K562 (cell line): ENCODE measurements at regions not wholly inside any gene's neighbourhood (a gene's known extent, or its start where the extent isn't known, plus 50 kb on each side); places are given as distances from the start of the nearest gene placed in this dataset.
"Not testable (repeated sequence)": the region's sequence is repeated elsewhere in the genome, so short reads cannot be mapped to it uniquely, and the experiment has no call there.

Experiments
- ATAC-seq: fragments of 200-7000 bp; cut with Tn5 transposase; 3 replicates; pipeline ENCODE4 v1.9.1; 2020; ENCODE audit warnings: moderate library complexity
- BruUV-seq: library from RNA; stranded (reverse); fragments of 400-500 nt; replicated peaks from 2 replicates; lab custom pipeline; 2021; lab: Mats Ljungman, UMichigan
- CTCF ChIA-PET: fragments of 300-600 bp; formaldehyde crosslinking; extraction: SDS; loops from one replicate; lab custom pipeline; 2021; ENCODE audit warnings: low intra/inter-chr PET ratio; lab: Yijun Ruan, JAX
- POLR2A ChIA-PET: fragments of 300-600, 350-650 bp; sonication (Branson Sonifier 250); formaldehyde crosslinking; extraction: SDS; loops from one replicate; lab custom pipeline; 2021; ENCODE audit warnings: antibody characterized with exemption, inconsistent platforms; lab: Yijun Ruan, JAX
- DNase-seq, 4 experiments: peaks; one replicate each; pipeline versions ENCODE4 v3.0.0 to v3.0.0-alpha.2; 2011 to 2018; ENCODE audit warnings: low spot score in 3 of 4, mixed read lengths in 3 of 4; ENCODE audit errors: extremely low read depth in 1 of 4
- FAIRE-seq: peaks from 2 replicates; lab custom pipeline; 2011; peaks lifted over from hg19 to GRCh38; lab: Jason Lieb, UNC
- H2AFZ ChIP-seq: 2 replicates; pipeline ENCODE4 v1.6.0; 2011; ENCODE audit warnings: low read depth, low read length, control low read depth, inconsistent platforms
- H3K27ac ChIP-seq: fragments of 200-600 bp; 3 replicates; pipeline ENCODE4 v1.8.0; 2011; ENCODE audit warnings: low read depth, mild to moderate bottlenecking, control low read depth, inconsistent platforms, low read length, moderate library complexity, mixed read lengths; ENCODE audit errors: extremely low read depth
- H3K27me3 ChIP-seq, 2 experiments: fragments of 300-600 bp in 1 of 2; 2 replicates in 1 of 2; 3 replicates in 1 of 2; pipeline versions ENCODE4 v1.6.0 to v1.8.0; 2011; ENCODE audit warnings: inconsistent platforms in 2 of 2, low read length in 2 of 2, mild to moderate bottlenecking in 1 of 2, mixed read lengths in 1 of 2, moderate library complexity in 1 of 2; ENCODE audit not compliant: control insufficient read depth in 2 of 2, insufficient read depth in 2 of 2
- H3K36me3 ChIP-seq: fragments of 300-600 bp; 3 replicates; pipeline ENCODE4 v1.8.0; 2011; ENCODE audit warnings: mild to moderate bottlenecking, low read length, inconsistent platforms; ENCODE audit not compliant: control insufficient read depth, insufficient read depth
- H3K4me1 ChIP-seq, 2 experiments: fragments of 200-600 bp in 1 of 2; replicated peaks in 1 of 2; 2 replicates in 1 of 2; 3 replicates in 1 of 2; pipeline versions ENCODE4 v1.5.1 to v1.8.0; 2011; ENCODE audit warnings: inconsistent platforms in 2 of 2, low read length in 2 of 2, mild to moderate bottlenecking in 1 of 2, mixed read lengths in 1 of 2, moderate library complexity in 1 of 2; ENCODE audit not compliant: control insufficient read depth in 2 of 2, insufficient read depth in 2 of 2
- H3K4me2 ChIP-seq: 2 replicates; pipeline ENCODE4 v1.6.1; 2011; ENCODE audit warnings: low read length, control low read depth, inconsistent platforms, mixed read lengths; ENCODE audit not compliant: insufficient read depth
- H3K4me3 ChIP-seq: fragments of 200-600 bp; sonication (generic), shearing (Covaris generic); 2 replicates; pipeline ENCODE4 v1.5.1; 2016; ENCODE audit warnings: control low read depth, inconsistent platforms
- H3K79me2 ChIP-seq: fragments of 200-600 bp; 3 replicates; pipeline ENCODE4 v1.8.0; 2011; ENCODE audit warnings: low read length, inconsistent platforms; ENCODE audit not compliant: control insufficient read depth, insufficient read depth
- H3K9ac ChIP-seq, 2 experiments: 2 replicates each; pipeline versions ENCODE4 v1.6.0 to v1.6.1; 2011; ENCODE audit warnings: low read depth in 2 of 2, low read length in 2 of 2, control low read depth in 1 of 2, inconsistent platforms in 1 of 2, mild to moderate bottlenecking in 1 of 2, mixed read lengths in 1 of 2; ENCODE audit not compliant: insufficient read depth in 1 of 2
- H3K9me1 ChIP-seq: one replicate; pipeline ENCODE4 v1.6.0; 2011; ENCODE audit warnings: inconsistent platforms, mild to moderate bottlenecking, low read length, moderate library complexity; ENCODE audit not compliant: control insufficient read depth, insufficient read depth
- H3K9me3 ChIP-seq: replicated peaks from 2 replicates; pipeline ENCODE4 v1.5.1; 2011; ENCODE audit warnings: low read depth, low read length, inconsistent platforms; ENCODE audit not compliant: control insufficient read depth, insufficient read depth
- H4K20me1 ChIP-seq: replicated peaks from 2 replicates; pipeline ENCODE4 v1.6.1; 2011; ENCODE audit warnings: low read length, inconsistent platforms, mixed read lengths; ENCODE audit not compliant: control insufficient read depth, insufficient read depth
- CC2D1A ChIP-seq: fragments of 450-650 bp; IDR thresholded peaks from 2 replicates; pipeline ENCODE4 v1.6.1; 2017; ENCODE audit warnings: mild to moderate bottlenecking
- FOXK2 ChIP-seq, 2 experiments: fragments of 450-650 bp; IDR thresholded peaks in 1 of 2; conservative IDR thresholded peaks in 1 of 2; 2 replicates each; pipeline ENCODE4 v1.6.1; 2016; ENCODE audit warnings: low read depth in 2 of 2, mild to moderate bottlenecking in 1 of 2
- MAZ ChIP-seq, 2 experiments: fragments of 450-650 bp in 1 of 2; sonication (generic) in 1 of 2; formaldehyde crosslinking; IDR thresholded peaks in 1 of 2; conservative IDR thresholded peaks in 1 of 2; 2 replicates each; pipeline versions ENCODE4 v1.4.0 to v1.5.0; 2020; ENCODE audit warnings: mild to moderate bottlenecking in 1 of 2, missing genetic modification reagents in 1 of 2
- WGBS: fragments of 100-300 bp; shearing (Covaris generic); methylation state at CpG from one replicate; pipeline ENCODE4 v1.1.6; 2016; ENCODE audit warnings: low coverage, mixed read lengths; ENCODE audit not compliant: insufficient coverage; ENCODE audit errors: missing lambda C conversion rate; 5-methylcytosine and 5-hydroxymethylcytosine counted together
- in situ Hi-C: fragments of 300-500 bp; cut with MboI; formaldehyde crosslinking; loops from 4 replicates; pipeline ENCODE4 v1.15.0; 2018; ENCODE audit warnings: inconsistent platforms, mixed read lengths
- intact Hi-C: fragments of 100-400 bp; cut with micrococcal nuclease; formaldehyde crosslinking; loops from 2 replicates; pipeline ENCODE4 v1.14.2; 2022
- TF ChIP-seq, protein P1 (sequence below): fragments of 450-650 bp; conservative IDR thresholded peaks from 2 replicates; pipeline ENCODE4 v1.6.1; 2016; ENCODE audit warnings: missing genetic modification characterization, low read depth, mild to moderate bottlenecking, missing compliant biosample characterization, moderate library complexity
- TF ChIP-seq, protein P2 (sequence below): sonication (generic); formaldehyde crosslinking; IDR thresholded peaks from 2 replicates; pipeline ENCODE4 v1.8.0; 2022; ENCODE audit warnings: missing genetic modification reagents, mild to moderate bottlenecking, borderline replicate concordance
- TF ChIP-seq, protein P3 (sequence below): fragments of 450-650 bp; conservative IDR thresholded peaks from 2 replicates; pipeline ENCODE4 v1.6.1; 2016; ENCODE audit warnings: missing genetic modification characterization, low read depth, mild to moderate bottlenecking, control low read depth, missing compliant biosample characterization

DNA sequence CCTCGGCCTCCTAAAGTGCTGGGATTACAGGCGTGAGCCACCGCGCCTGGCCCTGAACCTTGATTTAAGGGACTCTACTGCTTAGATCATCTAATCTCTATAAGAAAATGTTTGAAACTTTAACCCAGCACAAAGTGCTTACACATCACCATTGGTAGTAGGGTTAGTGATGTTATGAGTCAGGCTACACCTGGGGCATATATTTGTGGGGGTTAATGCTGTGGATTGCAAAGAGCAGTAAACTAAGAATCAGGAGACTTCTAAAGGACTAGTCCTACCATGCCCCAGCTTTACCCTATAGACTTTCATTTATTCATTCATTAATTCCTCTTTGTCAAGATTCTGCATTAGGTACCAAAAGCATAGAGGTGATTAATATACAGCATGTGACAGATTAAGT is 880.5 kb downstream of the TTLL7 start (continued):
- TF ChIP-seq, protein P1, sequence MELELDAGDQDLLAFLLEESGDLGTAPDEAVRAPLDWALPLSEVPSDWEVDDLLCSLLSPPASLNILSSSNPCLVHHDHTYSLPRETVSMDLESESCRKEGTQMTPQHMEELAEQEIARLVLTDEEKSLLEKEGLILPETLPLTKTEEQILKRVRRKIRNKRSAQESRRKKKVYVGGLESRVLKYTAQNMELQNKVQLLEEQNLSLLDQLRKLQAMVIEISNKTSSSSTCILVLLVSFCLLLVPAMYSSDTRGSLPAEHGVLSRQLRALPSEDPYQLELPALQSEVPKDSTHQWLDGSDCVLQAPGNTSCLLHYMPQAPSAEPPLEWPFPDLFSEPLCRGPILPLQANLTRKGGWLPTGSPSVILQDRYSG (tag): no peak
- TF ChIP-seq, protein P2, sequence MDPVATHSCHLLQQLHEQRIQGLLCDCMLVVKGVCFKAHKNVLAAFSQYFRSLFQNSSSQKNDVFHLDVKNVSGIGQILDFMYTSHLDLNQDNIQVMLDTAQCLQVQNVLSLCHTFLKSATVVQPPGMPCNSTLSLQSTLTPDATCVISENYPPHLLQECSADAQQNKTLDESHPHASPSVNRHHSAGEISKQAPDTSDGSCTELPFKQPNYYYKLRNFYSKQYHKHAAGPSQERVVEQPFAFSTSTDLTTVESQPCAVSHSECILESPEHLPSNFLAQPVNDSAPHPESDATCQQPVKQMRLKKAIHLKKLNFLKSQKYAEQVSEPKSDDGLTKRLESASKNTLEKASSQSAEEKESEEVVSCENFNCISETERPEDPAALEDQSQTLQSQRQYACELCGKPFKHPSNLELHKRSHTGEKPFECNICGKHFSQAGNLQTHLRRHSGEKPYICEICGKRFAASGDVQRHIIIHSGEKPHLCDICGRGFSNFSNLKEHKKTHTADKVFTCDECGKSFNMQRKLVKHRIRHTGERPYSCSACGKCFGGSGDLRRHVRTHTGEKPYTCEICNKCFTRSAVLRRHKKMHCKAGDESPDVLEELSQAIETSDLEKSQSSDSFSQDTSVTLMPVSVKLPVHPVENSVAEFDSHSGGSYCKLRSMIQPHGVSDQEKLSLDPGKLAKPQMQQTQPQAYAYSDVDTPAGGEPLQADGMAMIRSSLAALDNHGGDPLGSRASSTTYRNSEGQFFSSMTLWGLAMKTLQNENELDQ (CRISPR knock-in tag): no peak
- TF ChIP-seq CC2D1A: no peak
- TF ChIP-seq FOXK2 (conservative IDR thresholded peaks at IDR 0.05 in 1 of 2, IDR thresholded peaks at IDR 0.05 in 1 of 2; ENCODE audit: low read depth in 2 of 2): no peak
- TF ChIP-seq, protein P3, sequence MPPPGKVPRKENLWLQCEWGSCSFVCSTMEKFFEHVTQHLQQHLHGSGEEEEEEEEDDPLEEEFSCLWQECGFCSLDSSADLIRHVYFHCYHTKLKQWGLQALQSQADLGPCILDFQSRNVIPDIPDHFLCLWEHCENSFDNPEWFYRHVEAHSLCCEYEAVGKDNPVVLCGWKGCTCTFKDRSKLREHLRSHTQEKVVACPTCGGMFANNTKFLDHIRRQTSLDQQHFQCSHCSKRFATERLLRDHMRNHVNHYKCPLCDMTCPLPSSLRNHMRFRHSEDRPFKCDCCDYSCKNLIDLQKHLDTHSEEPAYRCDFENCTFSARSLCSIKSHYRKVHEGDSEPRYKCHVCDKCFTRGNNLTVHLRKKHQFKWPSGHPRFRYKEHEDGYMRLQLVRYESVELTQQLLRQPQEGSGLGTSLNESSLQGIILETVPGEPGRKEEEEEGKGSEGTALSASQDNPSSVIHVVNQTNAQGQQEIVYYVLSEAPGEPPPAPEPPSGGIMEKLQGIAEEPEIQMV (tag): no peak
- TF ChIP-seq MAZ (CRISPR knock-in tag; conservative IDR thresholded peaks at IDR 0.05 in 1 of 2, IDR thresholded peaks at IDR 0.05 in 1 of 2): no peak

DNA sequence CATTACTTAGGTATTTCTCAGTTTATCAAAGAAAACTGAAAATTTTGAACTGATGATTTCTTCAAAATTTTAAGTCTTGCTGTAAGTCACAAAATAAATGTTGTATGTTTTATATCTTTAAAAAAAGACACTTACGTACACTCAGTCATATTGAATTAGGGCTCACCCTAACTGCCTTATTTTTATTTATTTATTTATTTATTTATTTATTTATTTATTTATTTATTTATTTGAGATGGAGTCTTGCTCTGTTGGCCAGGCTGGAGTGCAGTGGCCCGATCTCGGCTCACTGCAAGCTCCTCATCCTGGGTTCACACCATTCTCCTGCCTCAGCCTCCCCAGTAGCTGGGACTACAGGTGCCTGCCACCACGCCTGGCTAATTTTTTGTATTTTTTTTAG is 881.9 kb downstream of the TTLL7 start:
- POLR2A ChIA-PET, intact Hi-C loops, CTCF ChIA-PET, H3K9ac ChIP-seq, H3K36me3 ChIP-seq, DNase-seq, BruUV-seq, H3K27ac ChIP-seq, in situ Hi-C loops, H3K27me3 ChIP-seq, H3K9me3 ChIP-seq, H4K20me1 ChIP-seq, H3K4me2 ChIP-seq, FAIRE-seq, H3K4me1 ChIP-seq, H2AFZ ChIP-seq, H3K79me2 ChIP-seq, H3K9me1 ChIP-seq, H3K4me3 ChIP-seq, ATAC-seq: not testable (repeated sequence)
- WGBS: 1% methylated on average over 4 of the region's 4 CpGs
